ENCODE measurements at regions not wholly inside any gene's neighbourhood (a gene's known extent, or its start where the extent isn't known, plus 50 kb on each side); places are given as distances from the start of the nearest gene placed in this dataset.

GRCh38 chr17:77657839-77658238 lies 300.7 kb upstream of the TNRC6C start:
- peaks cover 2% of the 10 kb centered on the region for H3K27me3 Mint-ChIP-seq (ENCODE audit: unreplicated experiment)
- DNase-seq (ENCODE audit: low spot score): no peak
- H3K36me3 Mint-ChIP-seq (ENCODE audit: low read depth, unreplicated experiment): peaks cover 4% of the 10 kb centered on the region
- no peaks in the 10 kb centered on the region for H3K9me3 Mint-ChIP-seq (ENCODE audit: unreplicated experiment)
- H3K4me3 Mint-ChIP-seq (ENCODE audit: unreplicated experiment): no peak overlapping the region
- H3K4me1 Mint-ChIP-seq (ENCODE audit: unreplicated experiment): peaks cover 16% of the 10 kb centered on the region
- H3K27ac Mint-ChIP-seq (ENCODE audit: unreplicated experiment): no peak overlapping the region
- TF ChIP-seq CTCF (IDR thresholded peaks at IDR 0.05; ENCODE audit: unreplicated experiment): no peak

- H3K36me3 Mint-ChIP-seq (ENCODE audit: low read depth, unreplicated experiment): peaks cover 4% of the 10 kb centered on the region
- H3K4me1 Mint-ChIP-seq (ENCODE audit: unreplicated experiment): no peaks in the 10 kb centered on the region
- TF ChIP-seq CTCF (IDR thresholded peaks at IDR 0.05; ENCODE audit: unreplicated experiment): no peak
- peaks cover 2% of the 10 kb centered on the region for H3K27me3 Mint-ChIP-seq (ENCODE audit: unreplicated experiment)
- no peak overlapping the region for H3K27ac Mint-ChIP-seq (ENCODE audit: unreplicated experiment)
- no peak overlapping the region for H3K4me3 Mint-ChIP-seq (ENCODE audit: unreplicated experiment)
- no peak for DNase-seq (ENCODE audit: low spot score)
- H3K9me3 Mint-ChIP-seq (ENCODE audit: unreplicated experiment): no peaks in the 10 kb centered on the region
Measured at GRCh38 chr17:77660524-77660923, 298.0 kb upstream of the TNRC6C start.

- H3K27ac Mint-ChIP-seq (ENCODE audit: unreplicated experiment): no peak overlapping the region
Measured at GRCh38 chr17:77662833-77663232, 295.7 kb upstream of the TNRC6C start.

GRCh38 chr17:77664097-77664729 lies 294.3 kb upstream of the TNRC6C start:
- Mint-ChIP-seq H3K27me3 (ENCODE audit: unreplicated experiment) (no peaks in the 10 kb centered on the region), H3K36me3 (ENCODE audit: low read depth, unreplicated experiment) (peaks cover 4% of the 10 kb centered on the region), H3K4me1 (ENCODE audit: unreplicated experiment) (peaks cover 12% of the 10 kb centered on the region), H3K4me3 (ENCODE audit: unreplicated experiment) (no peak overlapping the region), H3K27ac (ENCODE audit: unreplicated experiment) (no peak overlapping the region), H3K9me3 (ENCODE audit: unreplicated experiment) (peaks cover 9% of the 10 kb centered on the region)
- no peak for TF ChIP-seq CTCF (IDR thresholded peaks at IDR 0.05; ENCODE audit: unreplicated experiment)
- no peak for DNase-seq (ENCODE audit: low spot score)

More at GRCh38 chr17:77662833-77663232, 295.7 kb upstream of the TNRC6C start:
- Mint-ChIP-seq H3K4me1 (ENCODE audit: unreplicated experiment) (peaks cover 12% of the 10 kb centered on the region), H3K27me3 (ENCODE audit: unreplicated experiment) (peaks cover 2% of the 10 kb centered on the region), H3K4me3 (ENCODE audit: unreplicated experiment) (no peak overlapping the region), H3K9me3 (ENCODE audit: unreplicated experiment) (no peaks in the 10 kb centered on the region), H3K36me3 (ENCODE audit: low read depth, unreplicated experiment) (peaks cover 4% of the 10 kb centered on the region)
- DNase-seq (ENCODE audit: low spot score): no peak
- TF ChIP-seq CTCF (IDR thresholded peaks at IDR 0.05; ENCODE audit: unreplicated experiment): no peak

GRCh38 chr17:77665833-77666232 lies 292.7 kb upstream of the TNRC6C start:
- no peaks in the 10 kb centered on the region for H3K27me3 Mint-ChIP-seq (ENCODE audit: unreplicated experiment)
- TF ChIP-seq CTCF (IDR thresholded peaks at IDR 0.05; ENCODE audit: unreplicated experiment): no peak
- peaks cover 12% of the 10 kb centered on the region for H3K4me1 Mint-ChIP-seq (ENCODE audit: unreplicated experiment)
- peaks cover 9% of the 10 kb centered on the region for H3K9me3 Mint-ChIP-seq (ENCODE audit: unreplicated experiment)
- peaks cover 4% of the 10 kb centered on the region for H3K36me3 Mint-ChIP-seq (ENCODE audit: low read depth, unreplicated experiment)
- H3K27ac Mint-ChIP-seq (ENCODE audit: unreplicated experiment): no peak overlapping the region
- H3K4me3 Mint-ChIP-seq (ENCODE audit: unreplicated experiment): no peak overlapping the region
- no peak for DNase-seq (ENCODE audit: low spot score)
